ENCODE measurements at regions not wholly inside any gene's neighbourhood (a gene's known extent, or its start where the extent isn't known, plus 50 kb on each side); places are given as distances from the start of the nearest gene placed in this dataset.

- no peak for DNase-seq
These were observed 393.7 kb upstream of the FANCL start for GRCh38 chr2:58634653-58635370.

GRCh38 chr2:58633613-58634365 lies 392.7 kb upstream of the FANCL start:
- peaks cover 2% of the 10 kb centered on the region for H3K27me3 ChIP-seq (ENCODE audit: insufficient read depth, low read length, poor library complexity)
- no peak overlapping the region for H3K9ac ChIP-seq (ENCODE audit: low read depth, low read length)
- DNase-seq (no peak), ATAC-seq (ENCODE audit: insufficient read depth, low read depth) (no peak)
- no peaks in the 10 kb centered on the region for H3K79me2 ChIP-seq (ENCODE audit: insufficient read depth, low read length)
- no peaks in the 10 kb centered on the region for H3K9me3 ChIP-seq (ENCODE audit: insufficient read depth, low read length, severe bottlenecking)
- H3K36me3 ChIP-seq (ENCODE audit: insufficient read depth, low read length): no peaks in the 10 kb centered on the region
- no peak overlapping the region for H2AFZ ChIP-seq (ENCODE audit: low read depth, low read length)
- no peaks in the 10 kb centered on the region for H3K4me1 ChIP-seq (ENCODE audit: insufficient read depth, low read length)
- TF ChIP-seq CTCF (IDR thresholded peaks at IDR 0.05; ENCODE audit: borderline replicate concordance, extremely low read depth, low read length, poor library complexity, severe bottlenecking): no peak
- TF ChIP-seq EZH2 (IDR thresholded peaks at IDR 0.05; ENCODE audit: borderline replicate concordance, low read depth, low read length, severe bottlenecking): no peak
- H4K20me1 ChIP-seq (ENCODE audit: insufficient read depth, low read length): no peaks in the 10 kb centered on the region
- no peak overlapping the region for H3K27ac ChIP-seq (ENCODE audit: low read length)
- no peak overlapping the region for H3K4me2 ChIP-seq (ENCODE audit: insufficient read depth, low read length)
- H3K4me3 ChIP-seq (ENCODE audit: low read depth in 1 of 2, low read length in 2 of 2): no peak overlapping the region

More at GRCh38 chr2:58634653-58635370, 393.7 kb upstream of the FANCL start:
- TF ChIP-seq CTCF (IDR thresholded peaks at IDR 0.05; ENCODE audit: borderline replicate concordance, extremely low read depth, low read length, poor library complexity, severe bottlenecking) (no peak), EZH2 (IDR thresholded peaks at IDR 0.05; ENCODE audit: borderline replicate concordance, low read depth, low read length, severe bottlenecking) (no peak)
- no peak overlapping the region for H3K27ac ChIP-seq (ENCODE audit: low read length)
- H2AFZ ChIP-seq (ENCODE audit: low read depth, low read length): no peak overlapping the region
- H3K4me2 ChIP-seq (ENCODE audit: insufficient read depth, low read length): no peak overlapping the region
- peaks cover 2% of the 10 kb centered on the region for H3K27me3 ChIP-seq (ENCODE audit: insufficient read depth, low read length, poor library complexity)
- no peaks in the 10 kb centered on the region for H4K20me1 ChIP-seq (ENCODE audit: insufficient read depth, low read length)
- H3K79me2 ChIP-seq (ENCODE audit: insufficient read depth, low read length): no peaks in the 10 kb centered on the region
- no peaks in the 10 kb centered on the region for H3K9me3 ChIP-seq (ENCODE audit: insufficient read depth, low read length, severe bottlenecking)
- H3K4me1 ChIP-seq (ENCODE audit: insufficient read depth, low read length): no peaks in the 10 kb centered on the region
- no peak overlapping the region for H3K9ac ChIP-seq (ENCODE audit: low read depth, low read length)
- no peak for ATAC-seq (ENCODE audit: insufficient read depth, low read depth)
- H3K4me3 ChIP-seq (ENCODE audit: low read depth in 1 of 2, low read length in 2 of 2): no peak overlapping the region
- H3K36me3 ChIP-seq (ENCODE audit: insufficient read depth, low read length): no peaks in the 10 kb centered on the region

GRCh38 chr2:58631986-58632385 lies 390.9 kb upstream of the FANCL start:
- TF ChIP-seq CTCF (IDR thresholded peaks at IDR 0.05; ENCODE audit: borderline replicate concordance, extremely low read depth, low read length, poor library complexity, severe bottlenecking): no peak
- Histone ChIP-seq H3K9me3 (ENCODE audit: insufficient read depth, low read length, severe bottlenecking) (no peaks in the 10 kb centered on the region), H3K9ac (ENCODE audit: low read depth, low read length) (no peak overlapping the region), H3K27me3 (ENCODE audit: insufficient read depth, low read length, poor library complexity) (peaks cover 2% of the 10 kb centered on the region), H3K79me2 (ENCODE audit: insufficient read depth, low read length) (no peaks in the 10 kb centered on the region), H3K36me3 (ENCODE audit: insufficient read depth, low read length) (no peaks in the 10 kb centered on the region), H3K4me1 (ENCODE audit: insufficient read depth, low read length) (no peaks in the 10 kb centered on the region), H3K4me3 (ENCODE audit: low read depth in 1 of 2, low read length in 2 of 2) (no peak overlapping the region), H3K4me2 (ENCODE audit: insufficient read depth, low read length) (no peak overlapping the region), H3K27ac (ENCODE audit: low read length) (no peak overlapping the region), H4K20me1 (ENCODE audit: insufficient read depth, low read length) (no peaks in the 10 kb centered on the region), H2AFZ (ENCODE audit: low read depth, low read length) (no peak overlapping the region)
- ATAC-seq (ENCODE audit: insufficient read depth, low read depth) (no peak), DNase-seq (no peak)
